ENCODE measurements at regions not wholly inside any gene's neighbourhood (a gene's known extent, or its start where the extent isn't known, plus 50 kb on each side); places are given as distances from the start of the nearest gene placed in this dataset.

- no peaks in the 10 kb centered on the region for H3K36me3 ChIP-seq (ENCODE audit: insufficient read depth)
- Mint-ChIP-seq H3K4me3 (no peak overlapping the region), H3K27me3 (ENCODE audit: insufficient read depth, low read depth, poor library complexity) (peaks cover 1% of the 10 kb centered on the region), H3K9me3 (peaks cover 12% of the 10 kb centered on the region), H3K36me3 (ENCODE audit: low read depth) (peaks cover 12% of the 10 kb centered on the region; the same call in 2 of the 3 replicates), H3K4me1 (peaks cover 3% of the 10 kb centered on the region; the same call in 1 of the 3 replicates), H3K27ac (no peak overlapping the region)
- no peak overlapping the region for H3K4me3 ChIP-seq
- ATAC-seq, result no peak
- H4K20me1 ChIP-seq (replicated peaks; ENCODE audit: insufficient read depth), result no peaks in the 10 kb centered on the region
- no peaks in the 10 kb centered on the region for H3K4me1 ChIP-seq (ENCODE audit: insufficient read depth)
- H3K9me2 ChIP-seq (ENCODE audit: insufficient read depth), result no peaks in the 10 kb centered on the region
- no peak overlapping the region for H3K27ac ChIP-seq (ENCODE audit: low read depth)
- TF ChIP-seq CTCF (conservative IDR thresholded peaks at IDR 0.05; ENCODE audit: low read depth in 2 of 2), result no peak
- TF ChIP-seq POLR2AphosphoS5 (IDR thresholded peaks at IDR 0.05; ENCODE audit: low read depth), result no peak
- TF ChIP-seq, protein P1, sequence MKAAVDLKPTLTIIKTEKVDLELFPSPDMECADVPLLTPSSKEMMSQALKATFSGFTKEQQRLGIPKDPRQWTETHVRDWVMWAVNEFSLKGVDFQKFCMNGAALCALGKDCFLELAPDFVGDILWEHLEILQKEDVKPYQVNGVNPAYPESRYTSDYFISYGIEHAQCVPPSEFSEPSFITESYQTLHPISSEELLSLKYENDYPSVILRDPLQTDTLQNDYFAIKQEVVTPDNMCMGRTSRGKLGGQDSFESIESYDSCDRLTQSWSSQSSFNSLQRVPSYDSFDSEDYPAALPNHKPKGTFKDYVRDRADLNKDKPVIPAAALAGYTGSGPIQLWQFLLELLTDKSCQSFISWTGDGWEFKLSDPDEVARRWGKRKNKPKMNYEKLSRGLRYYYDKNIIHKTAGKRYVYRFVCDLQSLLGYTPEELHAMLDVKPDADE (IDR thresholded peaks at IDR 0.05), result no peak
- TF ChIP-seq CREB1 (CRISPR knock-in tag; IDR thresholded peaks at IDR 0.05; ENCODE audit: low read depth), result no peak
- TF ChIP-seq, protein P2, sequence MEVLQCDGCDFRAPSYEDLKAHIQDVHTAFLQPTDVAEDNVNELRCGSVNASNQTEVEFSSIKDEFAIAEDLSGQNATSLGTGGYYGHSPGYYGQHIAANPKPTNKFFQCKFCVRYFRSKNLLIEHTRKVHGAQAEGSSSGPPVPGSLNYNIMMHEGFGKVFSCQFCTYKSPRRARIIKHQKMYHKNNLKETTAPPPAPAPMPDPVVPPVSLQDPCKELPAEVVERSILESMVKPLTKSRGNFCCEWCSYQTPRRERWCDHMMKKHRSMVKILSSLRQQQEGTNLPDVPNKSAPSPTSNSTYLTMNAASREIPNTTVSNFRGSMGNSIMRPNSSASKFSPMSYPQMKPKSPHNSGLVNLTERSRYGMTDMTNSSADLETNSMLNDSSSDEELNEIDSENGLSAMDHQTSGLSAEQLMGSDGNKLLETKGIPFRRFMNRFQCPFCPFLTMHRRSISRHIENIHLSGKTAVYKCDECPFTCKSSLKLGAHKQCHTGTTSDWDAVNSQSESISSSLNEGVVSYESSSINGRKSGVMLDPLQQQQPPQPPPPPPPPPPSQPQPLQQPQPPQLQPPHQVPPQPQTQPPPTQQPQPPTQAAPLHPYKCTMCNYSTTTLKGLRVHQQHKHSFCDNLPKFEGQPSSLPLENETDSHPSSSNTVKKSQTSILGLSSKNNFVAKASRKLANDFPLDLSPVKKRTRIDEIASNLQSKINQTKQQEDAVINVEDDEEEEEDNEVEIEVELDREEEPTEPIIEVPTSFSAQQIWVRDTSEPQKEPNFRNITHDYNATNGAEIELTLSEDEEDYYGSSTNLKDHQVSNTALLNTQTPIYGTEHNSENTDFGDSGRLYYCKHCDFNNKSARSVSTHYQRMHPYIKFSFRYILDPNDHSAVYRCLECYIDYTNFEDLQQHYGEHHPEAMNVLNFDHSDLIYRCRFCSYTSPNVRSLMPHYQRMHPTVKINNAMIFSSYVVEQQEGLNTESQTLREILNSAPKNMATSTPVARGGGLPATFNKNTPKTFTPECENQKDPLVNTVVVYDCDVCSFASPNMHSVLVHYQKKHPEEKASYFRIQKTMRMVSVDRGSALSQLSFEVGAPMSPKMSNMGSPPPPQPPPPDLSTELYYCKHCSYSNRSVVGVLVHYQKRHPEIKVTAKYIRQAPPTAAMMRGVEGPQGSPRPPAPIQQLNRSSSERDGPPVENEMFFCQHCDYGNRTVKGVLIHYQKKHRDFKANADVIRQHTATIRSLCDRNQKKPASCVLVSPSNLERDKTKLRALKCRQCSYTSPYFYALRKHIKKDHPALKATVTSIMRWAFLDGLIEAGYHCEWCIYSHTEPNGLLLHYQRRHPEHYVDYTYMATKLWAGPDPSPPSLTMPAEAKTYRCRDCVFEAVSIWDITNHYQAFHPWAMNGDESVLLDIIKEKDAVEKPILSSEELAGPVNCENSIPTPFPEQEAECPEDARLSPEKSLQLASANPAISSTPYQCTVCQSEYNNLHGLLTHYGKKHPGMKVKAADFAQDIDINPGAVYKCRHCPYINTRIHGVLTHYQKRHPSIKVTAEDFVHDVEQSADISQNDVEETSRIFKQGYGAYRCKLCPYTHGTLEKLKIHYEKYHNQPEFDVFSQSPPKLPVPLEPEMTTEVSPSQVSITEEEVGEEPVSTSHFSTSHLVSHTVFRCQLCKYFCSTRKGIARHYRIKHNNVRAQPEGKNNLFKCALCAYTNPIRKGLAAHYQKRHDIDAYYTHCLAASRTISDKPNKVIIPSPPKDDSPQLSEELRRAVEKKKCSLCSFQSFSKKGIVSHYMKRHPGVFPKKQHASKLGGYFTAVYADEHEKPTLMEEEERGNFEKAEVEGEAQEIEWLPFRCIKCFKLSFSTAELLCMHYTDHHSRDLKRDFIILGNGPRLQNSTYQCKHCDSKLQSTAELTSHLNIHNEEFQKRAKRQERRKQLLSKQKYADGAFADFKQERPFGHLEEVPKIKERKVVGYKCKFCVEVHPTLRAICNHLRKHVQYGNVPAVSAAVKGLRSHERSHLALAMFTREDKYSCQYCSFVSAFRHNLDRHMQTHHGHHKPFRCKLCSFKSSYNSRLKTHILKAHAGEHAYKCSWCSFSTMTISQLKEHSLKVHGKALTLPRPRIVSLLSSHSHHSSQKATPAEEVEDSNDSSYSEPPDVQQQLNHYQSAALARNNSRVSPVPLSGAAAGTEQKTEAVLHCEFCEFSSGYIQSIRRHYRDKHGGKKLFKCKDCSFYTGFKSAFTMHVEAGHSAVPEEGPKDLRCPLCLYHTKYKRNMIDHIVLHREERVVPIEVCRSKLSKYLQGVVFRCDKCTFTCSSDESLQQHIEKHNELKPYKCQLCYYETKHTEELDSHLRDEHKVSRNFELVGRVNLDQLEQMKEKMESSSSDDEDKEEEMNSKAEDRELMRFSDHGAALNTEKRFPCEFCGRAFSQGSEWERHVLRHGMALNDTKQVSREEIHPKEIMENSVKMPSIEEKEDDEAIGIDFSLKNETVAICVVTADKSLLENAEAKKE (CRISPR knock-in tag; IDR thresholded peaks at IDR 0.05), result no peak
- TF ChIP-seq NANOG (IDR thresholded peaks at IDR 0.05; ENCODE audit: borderline replicate concordance), result no peak
- TF ChIP-seq REST (IDR thresholded peaks at IDR 0.05; ENCODE audit: unreplicated experiment), result no peak
- TF ChIP-seq ZNF114 (CRISPR knock-in tag; IDR thresholded peaks at IDR 0.05), result no peak
- no peak for TF ChIP-seq ZNF331 (CRISPR knock-in tag; IDR thresholded peaks at IDR 0.05; ENCODE audit: low read depth)
- no peak for TF ChIP-seq EZH2phosphoT487 (IDR thresholded peaks at IDR 0.05; ENCODE audit: unreplicated experiment)
- TF ChIP-seq JUNB (IDR thresholded peaks at IDR 0.05; ENCODE audit: unreplicated experiment), result no peak
- TF ChIP-seq EZH2 (IDR thresholded peaks at IDR 0.05; ENCODE audit: low read depth, unreplicated experiment), result no peak
- no peak for TF ChIP-seq STAT1 (IDR thresholded peaks at IDR 0.05; ENCODE audit: unreplicated experiment)
- H3F3A ChIP-seq (replicated peaks; ENCODE audit: low read depth), result no peaks in the 10 kb centered on the region
- H3K4me2 ChIP-seq, result no peak overlapping the region
- H3K79me2 ChIP-seq (replicated peaks; ENCODE audit: insufficient read depth), result no peaks in the 10 kb centered on the region
- H3K27me3 ChIP-seq (ENCODE audit: insufficient read depth), result no peaks in the 10 kb centered on the region
- DNase-seq (ENCODE audit: low spot score), result no peak
- H2AFZ ChIP-seq, result peak overlapping the region; percentile 85
These were observed 102.5 kb upstream of the ARG1 start for GRCh38 chr6:131470534-131470933.

Data from GM23338 (cell line).